ELF-1 (cell line): ENCODE measurements at regions not wholly inside any gene's neighbourhood (a gene's known extent, or its start where the extent isn't known, plus 50 kb on each side); places are given as distances from the start of the nearest gene placed in this dataset.

Experiments used
- DNase-seq: peaks from one replicate; pipeline ENCODE4 v3.0.0-alpha.2; 2016; ENCODE audit warnings: low read depth, low spot score

DNA sequence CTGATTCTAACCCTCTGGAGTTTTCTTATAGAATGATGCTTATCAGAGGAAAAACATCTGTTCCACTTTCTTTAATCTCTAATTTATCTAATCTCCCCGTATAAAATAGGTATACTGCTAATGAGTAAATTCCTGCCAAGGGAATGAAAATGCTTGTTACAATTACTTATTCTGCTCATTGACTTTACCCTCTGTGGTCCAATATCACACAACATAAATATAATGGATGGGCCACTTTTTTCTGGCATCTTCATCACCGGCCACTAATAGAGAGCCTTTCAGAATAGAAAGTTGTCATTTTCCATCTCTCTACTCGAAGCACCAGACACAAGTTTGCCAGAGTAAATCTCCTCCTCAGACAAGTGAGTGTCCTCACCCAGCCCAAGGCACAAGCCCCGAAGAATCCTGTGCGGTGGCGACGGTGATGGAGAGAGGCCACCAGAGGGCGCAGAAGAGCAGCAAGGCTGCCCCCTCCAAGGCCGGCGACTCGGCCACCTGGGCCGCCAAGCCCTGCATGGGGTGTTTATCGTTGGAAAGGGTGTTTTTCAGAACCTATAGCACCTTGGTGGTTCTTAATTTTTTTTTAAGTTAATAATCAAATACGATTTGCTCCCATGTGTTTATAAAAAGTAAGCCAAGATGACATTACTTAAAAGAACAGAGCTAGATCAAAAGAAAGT lies 212.9 kb upstream of the ARID1B start:
- DNase-seq = peak; percentile 87

DNA sequence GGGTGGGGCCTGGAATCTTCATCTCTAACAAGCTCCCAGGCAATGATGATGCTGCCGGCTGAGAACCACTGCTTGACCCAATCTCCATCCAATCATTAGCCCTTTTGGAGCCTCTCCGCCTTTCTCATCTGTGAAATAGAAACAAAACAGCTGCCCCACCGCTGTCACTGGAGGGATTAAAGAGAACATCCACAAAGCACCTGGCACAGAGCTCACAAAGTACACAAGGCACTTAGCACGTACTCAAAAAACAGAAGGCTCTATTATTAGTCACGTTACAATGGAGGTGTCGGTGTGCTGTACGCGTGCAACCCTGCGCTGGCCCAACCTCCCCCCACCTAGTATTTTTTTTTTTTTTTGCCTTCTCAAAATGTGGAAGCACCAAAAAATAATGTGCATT lies 213.5 kb upstream of the ARID1B start:
- no peak for DNase-seq

DNA sequence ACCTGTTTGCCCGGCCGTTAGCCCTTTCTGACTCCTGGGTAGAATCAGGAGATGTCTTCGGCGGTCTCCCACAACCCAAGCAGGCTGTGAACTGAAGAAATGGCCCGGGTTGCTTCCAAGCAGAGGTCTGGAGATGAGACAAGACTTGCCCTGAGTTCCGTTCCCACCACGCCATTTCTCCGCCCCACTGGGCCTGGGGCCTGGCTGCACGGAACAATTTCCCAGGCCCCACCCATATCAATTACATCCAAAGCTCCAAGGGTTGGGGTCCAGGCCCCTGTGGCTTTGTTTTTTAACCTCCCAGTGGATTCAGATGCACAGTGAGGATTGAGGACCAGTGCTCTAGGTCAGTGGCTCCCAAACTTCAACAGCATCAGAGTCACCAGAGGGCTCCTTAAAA lies 214.5 kb upstream of the ARID1B start:
- DNase-seq = no peak

DNA sequence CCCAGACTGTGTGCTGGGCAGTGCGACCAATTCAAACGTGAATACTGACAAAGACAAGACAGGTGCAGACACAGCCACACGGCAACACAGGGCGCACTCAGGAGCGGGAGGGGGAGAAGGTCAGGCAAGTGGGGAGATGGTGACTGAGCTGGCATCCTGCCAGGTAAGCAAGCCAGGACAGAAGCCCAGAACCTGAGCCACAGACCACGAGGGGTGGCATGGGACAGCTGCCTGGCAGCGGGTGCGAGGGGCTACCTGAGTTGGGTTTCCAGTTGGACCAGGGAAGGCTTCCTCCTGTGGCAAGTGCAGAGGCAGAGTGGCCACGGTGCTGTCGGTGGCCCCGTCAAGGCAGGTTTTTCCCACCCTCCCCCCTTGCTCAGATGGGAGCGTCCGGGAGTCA lies 215.2 kb upstream of the ARID1B start:
- no peak for DNase-seq

DNA sequence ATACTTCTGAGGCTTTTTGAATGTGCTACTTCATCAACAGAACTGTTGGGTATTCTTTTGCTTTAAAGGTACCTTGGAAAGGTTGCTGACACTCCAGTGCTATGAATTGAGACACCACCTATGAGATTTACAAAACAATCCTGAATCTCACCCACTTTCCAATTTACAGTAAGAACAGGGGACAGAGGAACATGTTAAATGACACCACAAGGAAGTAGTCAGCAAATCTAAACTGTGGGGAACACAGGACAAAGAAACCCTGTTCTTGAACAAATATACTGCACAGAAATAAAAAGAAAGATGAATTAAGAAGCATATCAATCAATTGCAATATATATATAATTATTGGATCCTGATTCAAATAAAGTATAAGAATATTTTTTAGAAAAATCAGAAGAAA lies 216.7 kb upstream of the ARID1B start:
- DNase-seq = no peak

DNA sequence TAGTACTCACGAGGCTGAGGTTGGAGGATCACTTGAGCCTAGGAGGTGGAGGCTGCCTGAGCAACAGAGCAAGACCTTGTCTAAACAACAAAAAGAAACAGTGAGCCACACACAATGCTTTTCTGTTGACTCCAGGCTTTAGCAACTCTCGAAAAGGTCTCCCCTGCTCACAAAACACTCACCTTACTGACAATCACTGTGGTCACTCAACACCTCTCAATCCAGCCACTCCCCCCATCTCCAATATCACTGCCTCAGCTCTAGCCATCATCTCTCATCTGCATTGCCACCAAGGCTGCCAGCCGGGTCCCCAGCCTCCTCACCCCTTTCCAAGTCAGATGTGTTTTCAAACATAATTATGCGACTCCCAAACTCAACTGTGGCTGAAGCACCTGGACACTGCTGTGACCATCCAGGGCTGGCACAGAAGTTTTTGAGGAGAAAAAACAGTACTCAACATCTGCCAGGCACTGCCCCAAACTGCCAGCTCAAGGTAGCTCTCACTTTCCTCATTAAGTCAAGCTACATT lies 218.0 kb upstream of the ARID1B start:
- DNase-seq = no peak

DNA sequence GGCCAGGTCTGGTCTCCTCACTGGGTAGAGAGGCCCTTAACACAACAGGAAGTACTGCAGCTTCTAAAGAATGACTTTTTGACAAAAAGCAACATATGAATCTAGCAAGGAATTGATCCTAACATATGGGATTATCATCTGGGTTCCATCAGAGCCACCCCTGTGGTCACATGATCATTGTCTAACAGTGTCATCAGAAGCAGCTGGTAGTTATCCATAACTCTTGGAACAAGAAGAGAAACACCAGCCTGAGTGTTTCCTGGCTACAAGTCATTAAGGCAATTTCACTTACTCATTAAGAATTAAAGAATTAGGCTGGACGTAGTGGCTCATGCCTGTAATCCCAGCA lies 219.3 kb upstream of the ARID1B start:
- no peak for DNase-seq

DNA sequence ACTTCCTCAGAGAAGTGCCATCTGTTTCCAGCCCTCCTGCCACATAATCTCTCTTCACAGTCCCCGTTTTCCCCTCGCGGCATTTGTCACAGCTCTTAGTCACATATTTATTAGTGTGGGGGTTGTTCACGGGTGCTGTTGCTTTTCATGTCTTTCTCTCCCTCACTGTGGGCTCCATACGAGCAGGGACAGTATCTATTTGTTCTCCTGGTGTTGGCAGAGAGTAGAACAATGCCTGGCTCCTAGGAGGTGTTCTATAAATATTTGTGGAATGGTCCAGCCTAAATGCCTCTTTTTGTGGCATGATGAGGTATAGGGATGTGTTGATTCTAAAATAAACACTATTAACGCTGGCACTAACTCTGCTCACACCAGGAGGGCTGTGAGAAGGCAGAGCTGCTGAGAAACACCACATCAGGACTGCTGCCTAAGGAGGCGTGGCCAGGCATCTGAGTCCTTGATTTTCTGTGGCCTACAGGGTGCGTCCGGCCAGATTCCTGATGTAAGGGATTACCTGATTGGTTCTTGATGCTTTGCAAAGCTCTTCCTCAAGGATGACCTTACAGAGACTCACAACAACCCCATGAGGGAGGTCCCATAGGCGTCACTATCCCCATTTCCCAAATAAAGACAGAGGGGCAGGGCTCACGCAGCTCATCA lies 219.8 kb upstream of the ARID1B start:
- DNase-seq = peak; percentile 76

DNA sequence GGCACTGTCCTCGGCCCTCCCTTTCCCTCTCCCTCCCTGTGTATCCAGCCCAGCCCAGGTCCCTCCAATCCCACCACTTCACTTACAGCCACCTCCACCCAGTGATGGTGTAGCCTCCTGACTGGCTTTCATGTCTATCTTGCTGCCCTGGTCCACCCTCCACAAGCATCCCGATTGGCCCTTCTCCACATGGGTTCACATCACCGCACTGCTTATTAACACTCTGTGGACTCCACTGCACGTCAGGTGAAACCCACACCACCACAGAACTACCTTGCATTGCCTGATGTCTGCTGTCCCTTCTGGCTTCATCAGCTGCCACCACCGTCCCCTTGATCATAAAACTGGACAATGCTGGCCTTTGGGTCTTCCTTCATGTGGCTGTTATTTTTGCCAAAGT lies 220.4 kb upstream of the ARID1B start:
- DNase-seq = no peak

DNA sequence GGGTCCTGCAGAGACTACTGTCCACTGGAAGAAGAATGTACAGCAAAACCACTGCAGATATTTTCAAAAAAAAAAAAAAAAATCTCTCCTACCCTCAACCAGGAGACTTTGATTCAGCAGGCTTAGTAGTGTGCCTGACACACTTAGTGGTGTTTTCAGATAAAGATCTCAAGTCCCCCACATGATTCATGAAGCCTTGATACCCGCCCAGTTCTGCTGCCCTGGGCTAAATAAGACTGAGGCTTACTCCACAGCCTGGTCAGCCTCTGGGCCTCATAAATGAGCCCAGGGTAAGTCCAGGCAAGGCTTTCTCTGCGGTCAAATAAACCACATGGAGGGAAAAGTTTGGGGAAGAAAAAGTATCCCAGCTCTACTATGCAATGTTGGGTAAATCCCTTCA lies 222.1 kb upstream of the ARID1B start:
- no peak for DNase-seq

DNA sequence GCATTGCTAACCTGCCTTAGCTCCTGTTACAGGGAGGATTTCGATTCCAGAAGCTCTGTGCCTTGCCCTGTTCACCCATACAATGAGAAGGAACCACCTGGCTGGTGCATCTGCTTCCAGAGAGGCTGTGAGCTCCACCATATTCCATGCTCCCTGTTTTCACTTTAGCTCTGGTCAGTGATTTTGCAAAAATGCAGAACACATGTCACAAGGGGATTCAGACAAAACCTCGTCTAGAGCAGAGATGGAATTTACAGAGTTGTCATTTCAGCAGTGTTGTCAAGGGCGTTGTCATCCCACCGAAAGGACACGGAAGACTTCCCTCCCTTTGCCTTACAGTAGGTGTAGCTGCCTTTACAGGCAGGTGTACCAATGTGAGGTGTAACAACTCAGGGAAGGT lies 223.0 kb upstream of the ARID1B start:
- no peak for DNase-seq

DNA sequence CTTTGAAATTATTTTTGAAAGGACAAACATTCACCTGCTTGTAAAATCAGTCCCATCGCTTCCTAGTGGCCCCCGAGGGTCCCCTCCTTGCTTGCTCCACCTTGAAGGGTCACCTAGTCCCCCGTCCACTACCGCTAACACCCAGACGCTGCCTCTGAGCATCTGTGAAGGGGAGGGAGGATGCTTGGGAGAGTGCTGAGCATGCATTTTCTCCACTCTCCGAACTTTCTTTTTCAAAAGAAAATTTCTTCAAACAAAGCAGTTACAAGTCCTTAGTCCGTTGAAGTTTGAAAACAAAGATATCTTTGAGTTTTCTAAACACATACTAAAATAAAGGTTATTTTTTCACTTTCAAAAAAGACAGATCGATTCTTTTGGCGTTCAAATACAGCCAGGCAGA lies 224.3 kb upstream of the ARID1B start:
- no peak for DNase-seq

DNA sequence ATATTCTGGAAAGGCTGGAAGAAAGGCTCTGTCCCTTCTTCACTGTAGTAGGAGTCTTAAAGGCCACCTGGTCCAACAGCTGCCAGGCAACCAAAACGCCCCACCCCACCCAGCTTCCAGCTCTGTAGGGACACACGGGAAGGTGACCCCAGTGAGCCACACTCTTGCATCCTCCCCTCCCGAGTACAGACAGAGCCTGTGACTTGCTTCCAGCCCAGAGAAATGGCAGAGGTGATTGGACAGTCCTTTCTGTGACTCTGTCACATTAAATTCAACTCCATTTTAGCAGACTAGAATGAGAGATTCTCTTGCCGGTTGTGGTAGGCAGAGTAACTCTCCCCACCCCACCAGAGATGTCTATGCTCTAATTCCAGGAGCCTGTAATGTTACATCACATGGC lies 226.2 kb upstream of the ARID1B start:
- no peak for DNase-seq

DNA sequence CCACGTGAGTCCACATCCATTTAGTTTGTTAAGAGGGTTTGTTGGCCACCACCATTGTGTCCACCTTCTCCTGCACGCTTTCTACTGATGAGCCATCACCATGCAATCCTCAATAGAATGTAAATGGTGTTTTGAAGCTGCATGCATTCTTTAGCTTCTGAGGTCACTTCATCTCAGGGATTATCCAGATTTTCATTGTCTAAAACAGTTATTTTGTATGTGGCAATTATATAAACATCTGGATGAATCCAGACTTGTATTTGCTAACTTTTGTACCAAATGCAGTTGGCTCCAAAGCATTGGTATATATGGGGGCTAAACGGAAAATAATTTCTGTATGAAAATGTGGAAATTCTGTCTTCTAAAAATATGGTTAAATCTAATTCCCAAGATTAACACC lies 231.2 kb upstream of the ARID1B start:
- DNase-seq = no peak

DNA sequence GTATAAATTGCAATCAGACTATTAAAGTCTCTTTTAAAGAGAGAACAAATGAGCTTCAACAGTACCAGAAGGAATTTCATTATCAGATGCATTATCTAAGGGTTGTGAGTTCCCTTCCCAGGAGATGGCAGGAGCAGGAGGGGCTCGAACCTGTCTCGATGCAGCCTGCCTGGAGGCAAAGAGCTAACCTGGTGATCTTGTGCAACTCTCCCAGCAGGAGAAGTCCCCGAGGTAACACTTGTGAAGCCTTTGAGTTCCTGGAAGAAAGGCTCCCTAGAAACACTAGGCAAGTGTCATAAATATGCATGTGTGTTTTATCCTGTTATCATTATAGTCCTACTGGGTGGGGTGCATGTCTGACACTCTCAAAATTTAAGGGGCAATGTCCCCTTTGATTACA lies 232.2 kb upstream of the ARID1B start:
- no peak for DNase-seq

DNA sequence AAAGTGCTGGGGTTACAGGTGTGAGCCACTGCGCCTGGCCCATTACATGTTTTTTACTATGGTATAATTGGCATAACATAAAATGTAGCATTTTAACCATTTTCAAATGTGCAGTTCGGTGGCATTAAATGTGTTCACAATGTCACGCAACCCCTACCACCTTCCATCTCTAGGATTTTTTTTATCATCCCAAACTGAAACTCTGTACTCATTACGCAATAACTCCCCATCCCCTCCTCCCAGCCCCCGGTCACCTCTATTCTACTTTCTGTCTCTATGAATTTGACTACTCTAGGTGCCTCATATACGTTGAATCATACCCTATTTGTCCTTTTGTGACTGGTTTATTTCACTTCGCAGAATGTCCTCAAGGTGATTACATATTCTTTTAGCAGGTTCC lies 233.1 kb upstream of the ARID1B start:
- no peak for DNase-seq

DNA sequence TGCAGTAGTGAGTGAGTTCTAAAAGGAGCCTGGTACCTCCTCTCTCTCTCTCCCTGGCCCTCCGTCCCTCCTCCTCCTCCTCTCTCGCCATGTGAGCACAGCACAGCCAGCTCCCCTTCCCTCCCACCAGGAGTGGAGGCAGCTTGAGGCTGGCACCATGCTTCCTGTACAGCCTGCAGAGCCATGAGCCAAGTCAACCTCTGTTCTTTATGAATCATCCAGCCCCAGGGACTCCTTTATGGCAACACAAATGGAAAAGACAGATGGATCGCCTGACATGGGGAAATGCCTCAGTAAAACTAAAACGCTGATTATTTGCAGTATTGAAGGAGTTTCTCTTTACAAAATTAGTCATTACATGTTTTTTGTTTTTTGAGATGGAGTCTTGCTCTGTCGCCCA lies 233.7 kb upstream of the ARID1B start:
- DNase-seq = no peak

DNA sequence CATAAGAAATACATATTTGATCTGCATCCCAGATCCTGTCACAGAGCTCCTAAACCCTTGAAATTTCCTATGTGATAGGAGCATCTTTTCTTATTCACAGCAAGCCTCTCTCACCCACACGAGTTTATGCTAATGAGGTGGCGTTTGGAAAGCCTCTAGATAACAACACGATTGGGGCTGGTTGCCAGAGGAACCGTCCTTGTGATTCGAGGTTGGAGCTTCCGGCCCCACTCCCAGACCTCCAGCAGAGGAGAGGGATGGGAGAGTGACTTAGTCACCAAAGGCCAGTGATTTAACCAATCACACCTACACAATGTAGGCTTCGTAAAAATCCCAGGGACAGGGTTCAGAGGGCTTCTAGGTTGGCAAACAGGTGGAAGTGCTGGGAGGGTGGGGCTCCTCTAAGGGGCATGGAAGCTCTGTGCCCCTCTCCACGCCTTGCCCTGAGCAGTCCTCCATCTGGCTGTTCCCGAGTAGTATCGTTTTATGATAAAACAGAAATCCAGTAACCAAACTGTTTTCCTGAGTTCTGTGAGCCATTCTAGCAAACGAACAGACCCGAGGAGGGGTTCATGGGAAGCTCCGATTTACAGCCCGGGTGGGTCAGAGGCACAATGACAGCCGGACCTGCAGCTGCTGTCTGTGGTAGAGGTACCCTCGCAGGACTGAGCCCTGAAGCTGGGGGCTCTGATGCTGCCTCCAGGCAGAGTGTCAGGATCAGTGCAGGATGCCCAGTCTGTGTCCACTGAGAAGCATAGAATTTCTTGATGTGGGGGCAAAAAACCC lies 238.1 kb upstream of the ARID1B start:
- peak; percentile 12 for DNase-seq

DNA sequence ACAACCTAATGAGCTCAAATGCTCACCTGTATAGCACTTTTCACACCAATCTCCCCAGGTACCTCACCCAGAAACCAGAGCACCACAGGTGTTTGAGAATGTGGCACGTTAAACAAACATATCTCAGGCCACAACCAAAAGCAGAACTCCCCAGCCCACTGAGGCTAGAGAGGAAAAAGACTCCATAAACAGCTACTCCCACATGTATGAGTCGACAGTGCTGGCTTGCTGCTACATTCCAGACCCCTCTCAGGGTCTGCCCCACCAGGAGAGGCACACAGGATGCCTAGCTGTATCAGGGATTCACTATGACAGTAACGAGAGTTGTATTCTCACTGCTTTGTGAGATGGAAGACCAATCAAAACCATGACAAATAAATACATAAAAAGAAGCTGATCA lies 242.6 kb upstream of the ARID1B start:
- no peak for DNase-seq

DNA sequence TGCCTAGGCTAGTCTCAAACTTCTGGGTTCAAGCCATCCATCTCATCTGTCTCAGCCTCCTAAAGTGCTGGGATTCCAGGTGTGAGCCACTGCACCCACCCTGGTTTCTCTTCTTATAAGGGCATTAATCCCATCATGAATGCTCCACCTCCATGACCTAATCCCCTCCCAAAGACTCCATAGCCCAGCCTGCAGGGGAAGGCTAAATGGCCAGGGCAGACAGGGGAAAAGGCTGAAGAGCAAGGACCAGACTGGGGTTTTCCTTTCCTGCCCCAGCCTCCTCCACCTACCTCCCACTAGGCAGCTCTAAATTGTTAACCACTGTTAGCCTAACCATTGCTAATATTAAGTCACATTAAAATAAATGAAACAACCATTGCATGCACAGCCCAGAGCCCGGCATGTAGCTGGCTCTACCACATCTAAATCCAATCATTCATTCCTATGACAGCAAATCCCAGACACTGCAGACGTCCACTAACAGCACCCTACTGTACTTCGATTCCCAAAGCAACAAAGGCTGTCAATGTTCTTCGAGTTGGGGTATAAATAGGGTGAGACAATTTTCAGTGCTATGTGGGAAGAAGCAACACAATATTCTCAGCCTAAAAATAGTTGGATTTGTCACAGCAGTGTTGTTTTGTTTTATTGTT lies 243.2 kb upstream of the ARID1B start:
- no peak for DNase-seq

DNA sequence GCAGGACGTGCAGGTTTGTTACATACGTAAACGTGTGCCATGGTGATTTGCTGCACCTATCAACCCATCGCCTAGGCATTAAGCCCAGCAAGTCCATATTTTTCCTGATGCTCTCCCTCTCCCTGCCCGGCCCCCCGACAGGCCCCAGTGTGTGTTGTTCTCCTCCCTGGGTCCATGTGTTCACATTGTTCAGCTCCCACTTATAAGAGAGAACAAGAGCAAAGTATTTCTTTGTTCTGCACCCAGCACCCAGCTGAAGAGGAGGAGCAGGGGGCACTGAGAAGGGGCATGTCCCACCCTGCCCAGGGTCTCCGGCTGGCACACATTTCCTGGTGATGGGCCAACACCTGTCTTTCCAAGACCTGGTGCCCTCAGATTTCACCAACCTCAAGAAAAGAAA lies 251.1 kb upstream of the ARID1B start:
- DNase-seq = no peak

DNA sequence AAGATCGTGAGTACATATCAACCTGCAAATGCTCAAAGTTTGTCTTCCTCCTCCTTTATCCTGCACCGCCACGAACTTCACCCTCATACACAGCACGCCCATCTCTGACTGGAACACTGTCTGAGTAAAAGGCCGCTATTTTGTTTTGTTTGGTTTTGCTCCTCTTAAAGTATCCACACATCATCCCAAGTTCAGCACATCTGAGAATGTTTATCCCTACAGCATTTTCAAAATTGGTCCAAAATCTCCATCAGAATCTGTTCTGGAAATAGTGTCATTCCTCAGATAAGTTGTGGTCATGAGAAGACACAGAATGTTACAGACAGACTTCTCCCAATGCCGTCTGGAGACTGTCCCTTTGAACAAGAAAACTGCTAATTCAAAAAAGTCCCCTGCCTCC lies 251.6 kb upstream of the ARID1B start:
- no peak for DNase-seq
